Smooth muscle cell (in vitro differentiated cells): ENCODE measurements at regions not wholly inside any gene's neighbourhood (a gene's known extent, or its start where the extent isn't known, plus 50 kb on each side); places are given as distances from the start of the nearest gene placed in this dataset.

Experiments used
- DNase-seq: peaks from one replicate; lab custom pipeline; 2025; ENCODE audit not compliant: unreplicated experiment; lab: John Stamatoyannopoulos, UW
- H2AFZ ChIP-seq: fragments of 200-600 bp; sonication (generic); 2 replicates; pipeline ENCODE4 v1.6.0; 2016; ENCODE audit warnings: antibody characterized with exemption, low read depth, mild to moderate bottlenecking
- H3F3A ChIP-seq: fragments of 200-600 bp; sonication (generic); 2 replicates; pipeline ENCODE4 v1.6.0; 2017; ENCODE audit warnings: antibody characterized with exemption, low read depth
- H3K27ac ChIP-seq: fragments of 200-600 bp; sonication (generic); 2 replicates; pipeline ENCODE4 v1.5.1; 2016; ENCODE audit warnings: low read depth, mild to moderate bottlenecking
- H3K27me3 ChIP-seq: fragments of 200-600 bp; sonication (generic); 2 replicates; pipeline ENCODE4 v1.6.1; 2016; ENCODE audit warnings: low read depth, mild to moderate bottlenecking
- H3K36me3 ChIP-seq: fragments of 200-600 bp; sonication (generic); 2 replicates; pipeline ENCODE4 v1.5.1; 2016; ENCODE audit warnings: low read depth
- H3K4me1 ChIP-seq: fragments of 200-600 bp; sonication (generic); 2 replicates; pipeline ENCODE4 v1.5.1; 2016; ENCODE audit warnings: low read depth
- H3K4me2 ChIP-seq: fragments of 200-600 bp; sonication (generic); 2 replicates; pipeline ENCODE4 v1.6.0; 2016; ENCODE audit warnings: mild to moderate bottlenecking
- H3K4me3 ChIP-seq: fragments of 200-600 bp; sonication (generic); 2 replicates; pipeline ENCODE4 v1.5.1; 2016; ENCODE audit warnings: mild to moderate bottlenecking
- H3K79me2 ChIP-seq: fragments of 200-600 bp; sonication (generic); 2 replicates; pipeline ENCODE4 v1.6.0; 2016; ENCODE audit warnings: low read depth, mild to moderate bottlenecking
- H3K9ac ChIP-seq: fragments of 200-600 bp; sonication (generic); 2 replicates; pipeline ENCODE4 v1.6.0; 2016; ENCODE audit warnings: low read depth
- H3K9me3 ChIP-seq: fragments of 200-600 bp; sonication (generic); replicated peaks from 2 replicates; pipeline ENCODE4 v1.5.1; 2016; ENCODE audit warnings: low read depth
- H4K20me1 ChIP-seq: fragments of 200-600 bp; sonication (generic); 2 replicates; pipeline ENCODE4 v1.6.0; 2016; ENCODE audit warnings: low read depth
- CTCF ChIP-seq: fragments of 200-600 bp; sonication (generic); IDR thresholded peaks from 2 replicates; pipeline ENCODE4 v1.5.1; 2017; ENCODE audit warnings: borderline replicate concordance, mild to moderate bottlenecking, antibody characterized with exemption; ENCODE audit not compliant: insufficient read depth, poor library complexity, severe bottlenecking
- WGBS: methylation state at CpG from one replicate; pipeline ENCODE4 v1.1.7; 2016; ENCODE audit warnings: low lambda C conversion rate; 5-methylcytosine and 5-hydroxymethylcytosine counted together

DNA sequence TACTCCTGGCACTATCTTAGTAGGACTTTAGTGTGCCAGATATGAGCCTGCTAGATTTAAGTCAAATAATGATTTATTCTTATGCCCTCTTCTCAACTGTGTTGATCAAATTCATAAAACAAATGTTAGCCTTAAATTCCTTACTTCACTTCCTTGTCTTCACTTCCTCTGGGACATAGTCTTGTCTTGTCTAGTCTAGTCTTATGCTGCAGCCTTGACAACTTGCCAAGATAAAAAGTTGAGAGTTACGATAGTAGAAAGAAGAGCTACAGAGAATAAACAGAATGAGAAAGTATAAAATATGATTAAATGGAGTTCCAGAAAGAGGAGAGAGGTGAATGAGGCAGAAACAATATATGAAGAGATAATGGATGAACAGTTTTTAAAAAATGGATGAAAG lies 378.1 kb downstream of the DAD1 start:
- DNase-seq = no peak
- no peaks in the 10 kb centered on the region for H3K4me1 ChIP-seq
- no peaks in the 10 kb centered on the region for H3K9me3 ChIP-seq
- no peaks in the 10 kb centered on the region for H3K79me2 ChIP-seq
- peaks cover 4% of the 10 kb centered on the region for H3K27me3 ChIP-seq
- no peaks in the 10 kb centered on the region for H3F3A ChIP-seq
- WGBS = 91% methylated on average over 1 of the region's 1 CpG
- TF ChIP-seq CTCF = no peak
- no peaks in the 10 kb centered on the region for H3K36me3 ChIP-seq
- no peak overlapping the region for H3K9ac ChIP-seq
- no peak overlapping the region for H3K4me2 ChIP-seq
- H3K27ac ChIP-seq = no peak overlapping the region
- no peaks in the 10 kb centered on the region for H4K20me1 ChIP-seq
- H2AFZ ChIP-seq = no peak overlapping the region
- H3K4me3 ChIP-seq = no peak overlapping the region

- peaks cover 4% of the 10 kb centered on the region for H3K27me3 ChIP-seq
- no peak overlapping the region for H3K4me2 ChIP-seq
- H3K9me3 ChIP-seq = no peaks in the 10 kb centered on the region
- no peak overlapping the region for H2AFZ ChIP-seq
- WGBS = 40% methylated on average over 2 of the region's 2 CpGs
- DNase-seq = no peak
- H3K36me3 ChIP-seq = no peaks in the 10 kb centered on the region
- no peak overlapping the region for H3K27ac ChIP-seq
- H3K79me2 ChIP-seq = no peaks in the 10 kb centered on the region
- H3K4me1 ChIP-seq = no peaks in the 10 kb centered on the region
- no peaks in the 10 kb centered on the region for H3F3A ChIP-seq
- H3K9ac ChIP-seq = no peak overlapping the region
- H3K4me3 ChIP-seq = no peak overlapping the region
- no peaks in the 10 kb centered on the region for H4K20me1 ChIP-seq
- TF ChIP-seq CTCF = no peak
Measured at GRCh38 chr14:22210026-22210425, 379.0 kb downstream of the DAD1 start.

- no peak for DNase-seq
- Histone ChIP-seq H3K79me2 (no peaks in the 10 kb centered on the region), H3K27ac (no peak overlapping the region), H3K4me2 (no peak overlapping the region), H2AFZ (no peak overlapping the region), H4K20me1 (no peaks in the 10 kb centered on the region), H3K36me3 (no peaks in the 10 kb centered on the region), H3K4me3 (no peak overlapping the region), H3K9ac (no peak overlapping the region), H3K4me1 (no peaks in the 10 kb centered on the region), H3K9me3 (no peaks in the 10 kb centered on the region), H3K27me3 (peaks cover 3% of the 10 kb centered on the region), H3F3A (no peaks in the 10 kb centered on the region)
- WGBS = 93% methylated on average over 5 of the region's 5 CpGs
- no peak for TF ChIP-seq CTCF
Measured at GRCh38 chr14:22203036-22203435, 386.0 kb downstream of the DAD1 start.

DNA sequence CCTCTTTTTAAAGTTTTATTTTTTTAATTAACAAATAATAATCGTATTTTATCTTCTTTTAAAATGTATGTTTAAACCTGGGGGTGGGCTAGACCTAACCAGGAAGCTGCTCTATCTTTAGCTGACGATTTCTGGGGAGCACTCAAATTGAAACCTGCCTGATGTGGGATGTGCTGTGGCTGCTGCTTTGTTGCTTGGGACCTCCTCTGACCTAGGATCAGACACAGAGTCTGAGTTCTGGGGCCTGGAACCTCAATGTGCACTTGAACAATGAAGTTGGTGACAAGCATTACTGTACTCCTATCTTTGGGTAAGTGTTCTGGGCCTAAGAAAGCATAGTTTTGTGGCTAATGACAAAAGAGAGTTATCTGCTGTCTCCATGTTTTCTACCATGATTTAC lies 386.7 kb downstream of the DAD1 start:
- no peaks in the 10 kb centered on the region for H4K20me1 ChIP-seq
- no peak overlapping the region for H2AFZ ChIP-seq
- H3K4me1 ChIP-seq = no peaks in the 10 kb centered on the region
- no peak overlapping the region for H3K27ac ChIP-seq
- TF ChIP-seq CTCF = no peak
- H3F3A ChIP-seq = no peaks in the 10 kb centered on the region
- H3K9ac ChIP-seq = no peak overlapping the region
- peaks cover 3% of the 10 kb centered on the region for H3K27me3 ChIP-seq
- WGBS = 55% methylated on average over 2 of the region's 2 CpGs
- H3K4me3 ChIP-seq = no peak overlapping the region
- H3K4me2 ChIP-seq = no peak overlapping the region
- no peaks in the 10 kb centered on the region for H3K36me3 ChIP-seq
- no peaks in the 10 kb centered on the region for H3K9me3 ChIP-seq
- no peak for DNase-seq
- H3K79me2 ChIP-seq = no peaks in the 10 kb centered on the region
